ENCODE measurements at regions not wholly inside any gene's neighbourhood (a gene's known extent, or its start where the extent isn't known, plus 50 kb on each side); places are given as distances from the start of the nearest gene placed in this dataset.

- intact Hi-C loops (cut with micrococcal nuclease) = no loop called here
- BruUV-seq (replicated peaks) = no TSS peak
- no peak for DNase-seq (ENCODE audit: unreplicated experiment)
Observed at GRCh38 chr18:76099931-76100457, 395.0 kb downstream of the ZNF516 start.

GRCh38 chr18:76098674-76099411, 396.2 kb downstream of the ZNF516 start:
- Mint-ChIP-seq H3K27me3 (ENCODE audit: insufficient read depth, unreplicated experiment) (no peaks in the 10 kb centered on the region), H3K27ac (ENCODE audit: low read depth, unreplicated experiment) (no peak overlapping the region), H3K36me3 (ENCODE audit: insufficient read depth, unreplicated experiment) (no peaks in the 10 kb centered on the region), H3K9me3 (ENCODE audit: unreplicated experiment) (peaks cover 13% of the 10 kb centered on the region), H3K4me1 (ENCODE audit: insufficient read depth, unreplicated experiment) (no peaks in the 10 kb centered on the region), H3K4me3 (ENCODE audit: unreplicated experiment) (no peak overlapping the region)
- ChIA-PET CTCF (interaction anchor here (0.7 kb wide), 1 partner anchor 8 kb away, joined by 3 read pairs; no protein-coding TSS in a partner anchor), POLR2A (no interaction called here)
- no peak for DNase-seq (ENCODE audit: unreplicated experiment)
- TF ChIP-seq, protein P1, sequence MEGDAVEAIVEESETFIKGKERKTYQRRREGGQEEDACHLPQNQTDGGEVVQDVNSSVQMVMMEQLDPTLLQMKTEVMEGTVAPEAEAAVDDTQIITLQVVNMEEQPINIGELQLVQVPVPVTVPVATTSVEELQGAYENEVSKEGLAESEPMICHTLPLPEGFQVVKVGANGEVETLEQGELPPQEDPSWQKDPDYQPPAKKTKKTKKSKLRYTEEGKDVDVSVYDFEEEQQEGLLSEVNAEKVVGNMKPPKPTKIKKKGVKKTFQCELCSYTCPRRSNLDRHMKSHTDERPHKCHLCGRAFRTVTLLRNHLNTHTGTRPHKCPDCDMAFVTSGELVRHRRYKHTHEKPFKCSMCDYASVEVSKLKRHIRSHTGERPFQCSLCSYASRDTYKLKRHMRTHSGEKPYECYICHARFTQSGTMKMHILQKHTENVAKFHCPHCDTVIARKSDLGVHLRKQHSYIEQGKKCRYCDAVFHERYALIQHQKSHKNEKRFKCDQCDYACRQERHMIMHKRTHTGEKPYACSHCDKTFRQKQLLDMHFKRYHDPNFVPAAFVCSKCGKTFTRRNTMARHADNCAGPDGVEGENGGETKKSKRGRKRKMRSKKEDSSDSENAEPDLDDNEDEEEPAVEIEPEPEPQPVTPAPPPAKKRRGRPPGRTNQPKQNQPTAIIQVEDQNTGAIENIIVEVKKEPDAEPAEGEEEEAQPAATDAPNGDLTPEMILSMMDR (IDR thresholded peaks at IDR 0.05; ENCODE audit: unreplicated experiment) = no peak
- intact Hi-C loops (cut with micrococcal nuclease) = no loop called here
- no TSS peak for BruUV-seq (replicated peaks)

More at GRCh38 chr18:76099931-76100457, 395.0 kb downstream of the ZNF516 start:
- H3K4me1 Mint-ChIP-seq (ENCODE audit: insufficient read depth, unreplicated experiment) = no peaks in the 10 kb centered on the region
- no peak overlapping the region for H3K4me3 Mint-ChIP-seq (ENCODE audit: unreplicated experiment)
- H3K27me3 Mint-ChIP-seq (ENCODE audit: insufficient read depth, unreplicated experiment) = no peaks in the 10 kb centered on the region
- H3K27ac Mint-ChIP-seq (ENCODE audit: low read depth, unreplicated experiment) = no peak overlapping the region
- H3K9me3 Mint-ChIP-seq (ENCODE audit: unreplicated experiment) = peaks cover 11% of the 10 kb centered on the region
- CTCF ChIA-PET = no interaction called here
- POLR2A ChIA-PET = no interaction called here
- no peaks in the 10 kb centered on the region for H3K36me3 Mint-ChIP-seq (ENCODE audit: insufficient read depth, unreplicated experiment)
- TF ChIP-seq, protein P1 (IDR thresholded peaks at IDR 0.05; ENCODE audit: unreplicated experiment) = no peak

- ChIA-PET POLR2A (no interaction called here), CTCF (no interaction called here)
- no peak for DNase-seq (ENCODE audit: unreplicated experiment)
- no peaks in the 10 kb centered on the region for H3K9me3 Mint-ChIP-seq (ENCODE audit: unreplicated experiment)
- BruUV-seq (replicated peaks) = no TSS peak
- no peaks in the 10 kb centered on the region for H3K36me3 Mint-ChIP-seq (ENCODE audit: insufficient read depth, unreplicated experiment)
- intact Hi-C loops (cut with micrococcal nuclease) = no loop called here
- no peak overlapping the region for H3K27ac Mint-ChIP-seq (ENCODE audit: low read depth, unreplicated experiment)
- H3K27me3 Mint-ChIP-seq (ENCODE audit: insufficient read depth, unreplicated experiment) = no peaks in the 10 kb centered on the region
- TF ChIP-seq, protein P1 (IDR thresholded peaks at IDR 0.05; ENCODE audit: unreplicated experiment) = no peak
- H3K4me1 Mint-ChIP-seq (ENCODE audit: insufficient read depth, unreplicated experiment) = no peaks in the 10 kb centered on the region
- no peak overlapping the region for H3K4me3 Mint-ChIP-seq (ENCODE audit: unreplicated experiment)
Observed at GRCh38 chr18:76081536-76081935, 413.5 kb downstream of the ZNF516 start.

DNA sequence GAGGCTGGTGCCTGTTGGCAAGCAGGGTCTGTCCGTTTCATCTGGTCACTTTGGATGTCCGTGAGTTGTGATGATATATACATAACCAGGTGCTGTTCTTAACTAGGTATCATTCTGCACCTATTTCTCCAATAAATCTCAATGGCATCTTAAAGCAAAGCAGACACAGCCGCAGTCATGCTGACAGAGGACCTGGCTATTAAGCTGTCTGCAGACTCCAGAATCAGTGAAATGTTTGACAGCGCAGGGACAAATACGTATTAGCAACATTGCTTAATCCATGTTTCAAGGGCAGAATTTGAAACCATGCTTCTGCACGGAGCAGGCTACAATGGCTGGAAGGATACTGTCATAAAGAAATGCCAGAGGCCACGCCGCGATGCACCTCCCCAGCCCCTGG, 414.6 kb downstream of the ZNF516 start:
- BruUV-seq (replicated peaks) = no TSS peak
- POLR2A ChIA-PET = no interaction called here
- Mint-ChIP-seq H3K27me3 (ENCODE audit: insufficient read depth, unreplicated experiment) (no peaks in the 10 kb centered on the region), H3K27ac (ENCODE audit: low read depth, unreplicated experiment) (no peak overlapping the region), H3K4me3 (ENCODE audit: unreplicated experiment) (no peak overlapping the region), H3K36me3 (ENCODE audit: insufficient read depth, unreplicated experiment) (no peaks in the 10 kb centered on the region), H3K4me1 (ENCODE audit: insufficient read depth, unreplicated experiment) (no peaks in the 10 kb centered on the region), H3K9me3 (ENCODE audit: unreplicated experiment) (no peaks in the 10 kb centered on the region)
- intact Hi-C loops (cut with micrococcal nuclease) = no loop called here
- CTCF ChIA-PET = interaction anchor here (0.6 kb wide), 1 partner anchor 38 kb away, joined by 4 read pairs; no protein-coding TSS in a partner anchor
- DNase-seq (ENCODE audit: unreplicated experiment) = no peak
- TF ChIP-seq, protein P1 (IDR thresholded peaks at IDR 0.05; ENCODE audit: unreplicated experiment) = no peak

Measured in MCF 10A (cell line).